Neural crest cell (in vitro differentiated cells): ENCODE measurements at regions not wholly inside any gene's neighbourhood (a gene's known extent, or its start where the extent isn't known, plus 50 kb on each side); places are given as distances from the start of the nearest gene placed in this dataset.
"Not testable (repeated sequence)": the region's sequence is repeated elsewhere in the genome, so short reads cannot be mapped to it uniquely, and the experiment has no call there.

Experiments used
- DNase-seq: peaks from one replicate; pipeline ENCODE4 v3.0.0; 2021; ENCODE audit warnings: low read depth, mixed read lengths, low spot score
- H3K27ac Mint-ChIP-seq: one replicate; pipeline ENCODE4 v1.8.0; 2021; ENCODE audit warnings: mild to moderate bottlenecking, mixed read lengths; ENCODE audit not compliant: unreplicated experiment
- H3K27me3 Mint-ChIP-seq: 2 replicates; pipeline ENCODE4 v1.8.0; 2021; ENCODE audit warnings: low read depth, mild to moderate bottlenecking, mixed read lengths
- H3K36me3 Mint-ChIP-seq: 2 replicates; pipeline ENCODE4 v1.8.0; 2021; ENCODE audit warnings: low read depth, mild to moderate bottlenecking, mixed read lengths
- H3K4me1 Mint-ChIP-seq: 2 replicates; pipeline ENCODE4 v1.8.0; 2021; ENCODE audit warnings: mixed read lengths
- H3K4me3 Mint-ChIP-seq: one replicate; pipeline ENCODE4 v1.8.0; 2021; ENCODE audit warnings: mild to moderate bottlenecking, mixed read lengths
- H3K9me3 Mint-ChIP-seq: 2 replicates; pipeline ENCODE4 v1.8.0; 2021; ENCODE audit warnings: mixed read lengths
- CTCF ChIP-seq: fragments of 200-600 bp; sonication (generic); conservative IDR thresholded peaks from 2 replicates; pipeline ENCODE4 v1.5.0; 2021; ENCODE audit warnings: antibody characterized with exemption, mild to moderate bottlenecking

GRCh38 chr4:9659678-9660077 lies 121.8 kb upstream of the DRD5 start:
- TF ChIP-seq CTCF = peak; percentile 65
- H3K4me1 Mint-ChIP-seq, H3K36me3 Mint-ChIP-seq, H3K4me3 Mint-ChIP-seq, H3K9me3 Mint-ChIP-seq, H3K27ac Mint-ChIP-seq: not testable (repeated sequence)
- peak; percentile 2 for DNase-seq
- peaks cover 11% of the 10 kb centered on the region for H3K27me3 Mint-ChIP-seq

GRCh38 chr4:9660955-9661354 lies 120.5 kb upstream of the DRD5 start:
- not testable (repeated sequence) for H3K9me3 Mint-ChIP-seq, DNase-seq, H3K4me1 Mint-ChIP-seq, H3K27ac Mint-ChIP-seq, H3K36me3 Mint-ChIP-seq, H3K4me3 Mint-ChIP-seq
- H3K27me3 Mint-ChIP-seq = peaks cover 11% of the 10 kb centered on the region

DNA sequence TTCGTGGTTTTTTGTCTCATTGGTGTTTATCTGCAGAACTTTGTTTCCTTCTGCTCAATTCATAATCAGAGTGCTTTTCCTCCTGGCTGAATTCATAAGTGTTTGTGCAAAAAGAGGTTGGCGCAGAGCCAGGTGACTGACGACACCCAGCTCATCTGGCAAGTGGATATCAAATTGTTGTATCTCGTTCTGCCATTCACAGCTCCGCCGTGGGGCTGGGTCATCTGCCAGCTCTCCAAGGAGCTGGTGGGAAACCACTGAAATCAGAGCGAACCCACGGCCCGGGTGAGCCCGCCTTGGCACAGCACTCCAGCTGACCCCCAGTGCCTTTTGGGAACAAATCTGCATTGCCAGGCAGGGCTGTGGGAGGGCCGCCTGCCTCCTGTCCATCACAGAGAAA lies 110.7 kb upstream of the DRD5 start:
- DNase-seq, H3K27ac Mint-ChIP-seq, H3K9me3 Mint-ChIP-seq: not testable (repeated sequence)

GRCh38 chr4:9677357-9677756 lies 104.1 kb upstream of the DRD5 start:
- H3K4me3 Mint-ChIP-seq, H3K9me3 Mint-ChIP-seq, DNase-seq, H3K27me3 Mint-ChIP-seq, H3K4me1 Mint-ChIP-seq, H3K36me3 Mint-ChIP-seq, H3K27ac Mint-ChIP-seq: not testable (repeated sequence)

More for the DNA sequence above, 110.7 kb upstream of the DRD5 start:
- not testable (repeated sequence) for H3K36me3 Mint-ChIP-seq, H3K4me3 Mint-ChIP-seq, H3K4me1 Mint-ChIP-seq
- H3K27me3 Mint-ChIP-seq = peaks cover 16% of the 10 kb centered on the region

DNA sequence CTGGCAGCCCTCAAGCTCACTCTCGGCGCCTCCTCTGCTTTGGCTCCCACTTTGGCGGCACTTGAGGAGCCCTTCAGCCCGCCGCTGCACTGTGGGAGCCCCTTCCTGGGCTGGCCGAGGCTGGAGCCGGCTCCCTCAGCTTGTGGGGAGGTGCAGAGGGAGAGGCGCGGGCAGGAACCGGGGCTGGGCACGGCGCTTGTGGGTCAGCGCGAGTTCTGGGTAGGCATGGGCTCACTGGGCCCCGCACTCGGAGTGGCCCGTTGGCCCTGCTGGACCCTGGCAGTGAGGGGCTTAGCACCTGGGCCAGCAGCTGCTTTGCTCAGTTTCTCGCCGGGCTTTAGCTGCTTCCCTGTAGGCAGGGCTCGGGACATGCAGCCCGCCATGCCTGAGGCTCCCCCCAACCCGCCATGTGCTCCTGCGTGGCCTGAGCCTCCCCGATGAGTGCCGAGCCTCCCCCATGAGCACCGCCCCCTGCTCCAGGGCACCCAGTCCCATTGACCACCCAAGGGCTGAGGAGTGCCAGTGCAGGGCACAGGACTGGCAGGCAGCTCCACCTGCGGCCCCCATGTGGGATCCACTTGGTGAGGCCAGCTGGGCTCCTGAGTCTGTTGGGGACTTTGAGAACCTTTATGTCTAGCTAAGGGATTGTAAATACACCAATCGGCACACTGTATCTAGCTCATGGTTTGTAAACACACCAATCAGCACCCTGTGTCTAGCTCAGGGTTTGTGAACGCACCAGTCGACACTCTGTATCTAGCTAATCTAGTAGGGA lies 101.5 kb upstream of the DRD5 start:
- H3K9me3 Mint-ChIP-seq = no peaks in the 10 kb centered on the region
- no peaks in the 10 kb centered on the region for H3K4me1 Mint-ChIP-seq
- no peak for TF ChIP-seq CTCF
- no peak overlapping the region for H3K4me3 Mint-ChIP-seq
- DNase-seq = no peak
- no peaks in the 10 kb centered on the region for H3K27me3 Mint-ChIP-seq
- H3K27ac Mint-ChIP-seq = no peak overlapping the region
- no peaks in the 10 kb centered on the region for H3K36me3 Mint-ChIP-seq

DNA sequence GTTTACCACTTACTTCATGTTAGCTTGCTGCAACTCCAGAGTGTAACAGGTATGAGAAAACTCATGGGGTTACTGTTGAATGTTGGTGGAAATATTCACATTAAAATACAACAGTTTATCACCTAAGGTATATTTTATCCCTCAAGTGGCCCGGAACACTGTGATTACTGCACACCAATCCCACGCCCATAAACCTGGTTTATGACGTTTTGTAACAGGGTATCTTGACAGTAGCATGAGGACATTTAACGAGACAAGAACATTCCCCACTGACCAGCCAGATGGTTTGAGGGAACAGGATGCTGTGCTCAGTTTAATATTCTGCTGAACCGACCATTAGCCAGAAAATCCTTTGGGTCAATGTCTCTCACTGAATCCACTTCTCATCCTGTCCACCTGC lies 98.3 kb upstream of the DRD5 start:
- H3K27ac Mint-ChIP-seq, H3K4me3 Mint-ChIP-seq, H3K36me3 Mint-ChIP-seq, H3K4me1 Mint-ChIP-seq, DNase-seq, H3K27me3 Mint-ChIP-seq, H3K9me3 Mint-ChIP-seq: not testable (repeated sequence)

DNA sequence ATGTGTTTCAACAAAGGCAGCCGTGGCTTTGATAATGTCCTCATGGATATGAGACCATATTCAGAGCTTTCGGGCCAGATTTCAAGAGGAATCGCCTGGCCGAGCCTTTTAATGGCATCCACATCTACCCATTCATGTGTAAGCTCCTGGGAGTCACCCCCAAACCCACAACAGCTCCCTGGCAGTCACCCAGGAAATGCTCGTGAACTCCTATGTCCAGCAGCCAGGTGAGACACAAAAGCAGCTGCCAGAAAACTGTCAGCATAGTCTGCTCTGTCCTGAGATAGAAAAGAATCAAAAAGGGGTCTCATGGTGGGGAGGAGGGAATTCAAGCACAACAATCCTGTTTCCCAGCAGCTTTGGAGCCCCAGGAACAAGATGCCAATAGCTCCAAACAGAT lies 96.4 kb upstream of the DRD5 start:
- H3K36me3 Mint-ChIP-seq, H3K4me3 Mint-ChIP-seq, H3K9me3 Mint-ChIP-seq, DNase-seq, H3K27ac Mint-ChIP-seq, H3K4me1 Mint-ChIP-seq, H3K27me3 Mint-ChIP-seq: not testable (repeated sequence)

GRCh38 chr4:9685692-9686091 lies 95.7 kb upstream of the DRD5 start:
- Mint-ChIP-seq H3K27me3 (no peaks in the 10 kb centered on the region), H3K4me1 (peaks cover 9% of the 10 kb centered on the region), H3K27ac (peak overlapping the region; percentile 75), H3K9me3 (no peaks in the 10 kb centered on the region), H3K4me3 (no peak overlapping the region), H3K36me3 (no peaks in the 10 kb centered on the region)
- no peak for TF ChIP-seq CTCF
- DNase-seq = no peak

DNA sequence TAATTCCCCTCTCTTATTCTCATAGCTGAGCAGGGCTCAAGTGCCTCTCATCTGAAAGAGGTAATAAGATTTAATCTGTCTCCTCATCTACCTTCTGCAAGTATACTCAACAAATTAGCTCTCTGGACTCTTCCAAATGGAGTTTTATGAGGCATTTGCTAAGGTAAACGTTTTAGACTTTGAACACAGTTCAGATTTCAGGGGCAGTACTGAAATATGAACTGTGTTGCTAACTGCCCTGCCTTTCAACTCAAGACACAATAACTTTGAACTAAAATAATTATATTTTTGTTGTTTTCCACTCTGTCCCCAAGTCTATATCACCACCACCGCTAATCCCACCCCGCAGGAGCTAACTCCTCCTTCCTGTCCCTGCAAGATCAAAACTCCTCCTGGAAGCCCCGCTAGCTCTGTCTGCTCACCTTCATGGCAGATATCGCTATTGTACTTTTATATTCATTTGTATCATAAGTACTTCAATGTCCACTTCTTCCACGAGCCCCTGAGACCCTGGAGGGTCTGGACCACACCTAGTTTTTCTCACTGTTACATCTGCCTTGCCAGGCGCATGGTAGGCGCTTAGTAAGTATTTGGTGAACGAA lies 90.7 kb upstream of the DRD5 start:
- not testable (repeated sequence) for H3K27me3 Mint-ChIP-seq, H3K36me3 Mint-ChIP-seq, DNase-seq, H3K9me3 Mint-ChIP-seq
- Mint-ChIP-seq H3K27ac (peak overlapping the region; percentile 19), H3K4me1 (peaks cover 15% of the 10 kb centered on the region), H3K4me3 (peak overlapping the region; percentile 82)
